ENCODE measurements at regions not wholly inside any gene's neighbourhood (a gene's known extent, or its start where the extent isn't known, plus 50 kb on each side); places are given as distances from the start of the nearest gene placed in this dataset.

DNA sequence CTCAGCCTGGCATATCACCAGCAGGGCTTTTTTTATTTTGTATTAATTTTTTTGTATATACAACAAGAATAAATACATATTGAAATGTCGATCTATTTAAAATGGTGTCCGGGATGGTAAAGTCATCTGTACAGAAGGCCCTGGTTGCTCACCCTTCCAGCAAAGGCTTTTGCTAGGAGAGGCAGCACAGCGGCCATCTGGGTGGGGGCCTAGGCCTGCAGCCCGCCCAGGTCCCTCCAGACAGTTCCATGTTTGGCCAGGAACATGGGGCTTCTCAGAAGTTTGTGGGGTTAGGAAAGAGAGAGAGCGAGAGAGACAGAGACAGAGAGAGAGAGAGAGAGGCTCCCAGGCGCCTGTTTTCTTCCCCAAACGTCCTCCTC is 152.6 kb upstream of the LYZL2 start:
- TF ChIP-seq CTCF (IDR thresholded peaks at IDR 0.05; ENCODE audit: low read depth, low read length) (no peak), POLR2A (IDR thresholded peaks at IDR 0.05; ENCODE audit: extremely low read depth, insufficient read length) (no peak), MAX (IDR thresholded peaks at IDR 0.05; ENCODE audit: low read depth, low read length) (no peak), MYC (IDR thresholded peaks at IDR 0.05; ENCODE audit: low read depth, low read length) (no peak)
